ENCODE measurements at regions not wholly inside any gene's neighbourhood (a gene's known extent, or its start where the extent isn't known, plus 50 kb on each side); places are given as distances from the start of the nearest gene placed in this dataset.

- TF ChIP-seq EP300 (IDR thresholded peaks at IDR 0.05) (no peak), CTCF (IDR thresholded peaks at IDR 0.05) (no peak), POLR2AphosphoS5 (IDR thresholded peaks at IDR 0.05) (no peak), POLR2A (IDR thresholded peaks at IDR 0.05) (no peak)
Observed at GRCh38 chr7:52482076-52482475, 553.4 kb upstream of the POM121L12 start.
